Endodermal cell (in vitro differentiated cells): ENCODE measurements at regions not wholly inside any gene's neighbourhood (a gene's known extent, or its start where the extent isn't known, plus 50 kb on each side); places are given as distances from the start of the nearest gene placed in this dataset.

Experiments used
- DNase-seq: peaks from one replicate; pipeline ENCODE4 v3.0.0-alpha.2; 2017
- H3K27ac ChIP-seq: 2 replicates; pipeline ENCODE4 v1.5.1; 2013; ENCODE audit warnings: mild to moderate bottlenecking, low read depth, low read length, moderate library complexity
- H3K27me3 ChIP-seq: 2 replicates; pipeline ENCODE4 v1.6.1; 2013; ENCODE audit warnings: mild to moderate bottlenecking, low read length, moderate library complexity; ENCODE audit not compliant: insufficient read depth, control insufficient read depth, poor library complexity, severe bottlenecking
- H3K36me3 ChIP-seq: 2 replicates; pipeline ENCODE4 v1.7.0; 2013; ENCODE audit warnings: mild to moderate bottlenecking, low read length, moderate library complexity; ENCODE audit not compliant: control insufficient read depth, insufficient read depth
- H3K4me1 ChIP-seq: one replicate; pipeline ENCODE4 v1.7.0; 2013; ENCODE audit warnings: low read length; ENCODE audit not compliant: control insufficient read depth, insufficient read depth
- H3K4me3 ChIP-seq: 2 replicates; pipeline ENCODE4 v1.5.1; 2013; ENCODE audit warnings: mild to moderate bottlenecking, low read length, moderate library complexity
- H3K9ac ChIP-seq: 2 replicates; pipeline ENCODE4 v1.6.1; 2013; ENCODE audit warnings: mild to moderate bottlenecking, low read length, moderate library complexity; ENCODE audit not compliant: poor library complexity, severe bottlenecking; ENCODE audit errors: extremely low read depth
- H3K9me3 ChIP-seq: 2 replicates; pipeline ENCODE4 v1.6.1; 2013; ENCODE audit warnings: mild to moderate bottlenecking, low read length, moderate library complexity; ENCODE audit not compliant: control insufficient read depth
- H3K27ac Mint-ChIP-seq: 2 replicates; pipeline ENCODE4 v1.8.0; 2020; ENCODE audit warnings: mixed read lengths
- H3K27me3 Mint-ChIP-seq: 2 replicates; pipeline ENCODE4 v1.8.0; 2021; ENCODE audit warnings: mild to moderate bottlenecking, mixed read lengths; ENCODE audit not compliant: insufficient read depth
- H3K36me3 Mint-ChIP-seq: 2 replicates; pipeline ENCODE4 v1.8.0; 2020; ENCODE audit warnings: low read depth, mixed read lengths
- H3K4me1 Mint-ChIP-seq: 2 replicates; pipeline ENCODE4 v1.8.0; 2020; ENCODE audit warnings: mixed read lengths
- H3K4me3 Mint-ChIP-seq: 2 replicates; pipeline ENCODE4 v1.8.0; 2020; ENCODE audit warnings: mild to moderate bottlenecking, moderate library complexity, mixed read lengths
- H3K9me3 Mint-ChIP-seq: 2 replicates; pipeline ENCODE4 v1.8.0; 2020; ENCODE audit warnings: mild to moderate bottlenecking, mixed read lengths
- CTCF ChIP-seq: fragments of 200-600 bp; sonication (generic); conservative IDR thresholded peaks from 2 replicates; pipeline ENCODE4 v1.5.0; 2021; ENCODE audit warnings: antibody characterized with exemption, mild to moderate bottlenecking
- WGBS, 2 experiments: methylation state at CpG; one replicate each; pipeline versions ENCODE4 v1.1.5 to v1.1.7; 2013; ENCODE audit warnings: missing lambda C conversion rate in 2 of 2, mixed read lengths in 1 of 2; ENCODE audit not compliant: insufficient coverage in 1 of 2, insufficient read length in 1 of 2; 5-methylcytosine and 5-hydroxymethylcytosine counted together

- WGBS, 2 experiments, result 80 to 85% methylated on average over 5 to 6 of the region's 6 CpGs
- no peak overlapping the region for H3K4me3 Mint-ChIP-seq
- H3K9ac ChIP-seq, result no peak overlapping the region
- DNase-seq, result no peak
- no peaks in the 10 kb centered on the region for H3K4me1 Mint-ChIP-seq
- no peaks in the 10 kb centered on the region for H3K9me3 ChIP-seq
- H3K27ac ChIP-seq, result no peak overlapping the region
- H3K9me3 Mint-ChIP-seq, result no peaks in the 10 kb centered on the region
- no peak overlapping the region for H3K4me3 ChIP-seq
- H3K4me1 ChIP-seq, result no peaks in the 10 kb centered on the region
- no peaks in the 10 kb centered on the region for H3K36me3 Mint-ChIP-seq
- no peaks in the 10 kb centered on the region for H3K27me3 ChIP-seq
- H3K27ac Mint-ChIP-seq, result no peak overlapping the region
- no peak for TF ChIP-seq CTCF
- no peaks in the 10 kb centered on the region for H3K27me3 Mint-ChIP-seq
- no peaks in the 10 kb centered on the region for H3K36me3 ChIP-seq
Observed at GRCh38 chr4:179331362-179331761, 1889.1 kb upstream of the AGA start.

- Histone ChIP-seq H3K4me1 (no peaks in the 10 kb centered on the region), H3K27me3 (no peaks in the 10 kb centered on the region), H3K9me3 (no peaks in the 10 kb centered on the region), H3K36me3 (no peaks in the 10 kb centered on the region), H3K4me3 (no peak overlapping the region), H3K9ac (no peak overlapping the region), H3K27ac (no peak overlapping the region)
- no peaks in the 10 kb centered on the region for H3K4me1 Mint-ChIP-seq
- no peaks in the 10 kb centered on the region for H3K27me3 Mint-ChIP-seq
- no peak for TF ChIP-seq CTCF
- H3K9me3 Mint-ChIP-seq, result no peaks in the 10 kb centered on the region
- no peak overlapping the region for H3K27ac Mint-ChIP-seq
- H3K36me3 Mint-ChIP-seq, result no peaks in the 10 kb centered on the region
- no peak for DNase-seq
- H3K4me3 Mint-ChIP-seq, result no peak overlapping the region
Observed at GRCh38 chr4:179344861-179345260, 1902.6 kb upstream of the AGA start.

- H3K27me3 ChIP-seq, result no peaks in the 10 kb centered on the region
- Mint-ChIP-seq H3K4me3 (no peak overlapping the region), H3K9me3 (peaks cover 3% of the 10 kb centered on the region), H3K27ac (peak overlapping the region; percentile 65), H3K4me1 (peaks cover 7% of the 10 kb centered on the region), H3K36me3 (peaks cover 10% of the 10 kb centered on the region), H3K27me3 (no peaks in the 10 kb centered on the region)
- H3K9me3 ChIP-seq, result no peaks in the 10 kb centered on the region
- 45 to 71% methylated on average over 2 of the region's 2 CpGs for WGBS, 2 experiments
- no peaks in the 10 kb centered on the region for H3K4me1 ChIP-seq
- no peak for DNase-seq
- no peak overlapping the region for H3K4me3 ChIP-seq
- TF ChIP-seq CTCF, result no peak
- H3K27ac ChIP-seq, result no peak overlapping the region
- H3K9ac ChIP-seq, result no peak overlapping the region
- no peaks in the 10 kb centered on the region for H3K36me3 ChIP-seq
Observed at GRCh38 chr4:179352221-179352620, 1910.0 kb upstream of the AGA start.
